T-helper 2 cell treated with Interferon-gamma antibody and Interleukin-4, amounts not matched to agents 5 μg/mL and 100 μg/mL, for 36 hours (primary cell): ENCODE measurements at regions not wholly inside any gene's neighbourhood (a gene's known extent, or its start where the extent isn't known, plus 50 kb on each side); places are given as distances from the start of the nearest gene placed in this dataset.

Experiments
- DNase-seq: peaks from one replicate; pipeline ENCODE4 v3.0.0; 2021; ENCODE audit warnings: low spot score
- H3K27ac Mint-ChIP-seq: one replicate; pipeline ENCODE4 v1.8.0; 2021; ENCODE audit warnings: mild to moderate bottlenecking, mixed read lengths
- H3K27me3 Mint-ChIP-seq: one replicate; pipeline ENCODE4 v1.8.0; 2021; ENCODE audit warnings: low read depth, mixed read lengths
- H3K36me3 Mint-ChIP-seq: one replicate; pipeline ENCODE4 v1.8.0; 2021; ENCODE audit warnings: low read depth, mixed read lengths
- H3K4me1 Mint-ChIP-seq: one replicate; pipeline ENCODE4 v1.8.0; 2021; ENCODE audit warnings: low read depth, mixed read lengths
- H3K4me3 Mint-ChIP-seq: one replicate; pipeline ENCODE4 v1.8.0; 2022; ENCODE audit warnings: mild to moderate bottlenecking, moderate library complexity, mixed read lengths
- H3K9me3 Mint-ChIP-seq: one replicate; pipeline ENCODE4 v1.8.0; 2021; ENCODE audit warnings: mixed read lengths

GRCh38 chr6:22221630-22222029 is 75.2 kb downstream of the PRL start:
- no peak overlapping the region for H3K27ac Mint-ChIP-seq
- DNase-seq, result no peak

GRCh38 chr6:22222469-22222868 is 74.4 kb downstream of the PRL start:
- Mint-ChIP-seq H3K27ac (no peak overlapping the region), H3K4me3 (no peak overlapping the region), H3K9me3 (no peaks in the 10 kb centered on the region)

More at GRCh38 chr6:22221630-22222029, 75.2 kb downstream of the PRL start:
- H3K36me3 Mint-ChIP-seq, result no peaks in the 10 kb centered on the region
- H3K4me3 Mint-ChIP-seq, result no peak overlapping the region
- H3K4me1 Mint-ChIP-seq, result no peaks in the 10 kb centered on the region
- no peaks in the 10 kb centered on the region for H3K9me3 Mint-ChIP-seq
- no peaks in the 10 kb centered on the region for H3K27me3 Mint-ChIP-seq

GRCh38 chr6:22227824-22228610 is 68.8 kb downstream of the PRL start:
- H3K27ac Mint-ChIP-seq, result no peak overlapping the region
- H3K4me1 Mint-ChIP-seq, result no peaks in the 10 kb centered on the region
- DNase-seq, result no peak
- no peaks in the 10 kb centered on the region for H3K27me3 Mint-ChIP-seq
- no peaks in the 10 kb centered on the region for H3K9me3 Mint-ChIP-seq
- H3K36me3 Mint-ChIP-seq, result no peaks in the 10 kb centered on the region
- no peak overlapping the region for H3K4me3 Mint-ChIP-seq

More at GRCh38 chr6:22222469-22222868, 74.4 kb downstream of the PRL start:
- H3K27me3 Mint-ChIP-seq, result no peaks in the 10 kb centered on the region
- H3K36me3 Mint-ChIP-seq, result no peaks in the 10 kb centered on the region
- no peak for DNase-seq
- H3K4me1 Mint-ChIP-seq, result no peaks in the 10 kb centered on the region

- H3K27ac Mint-ChIP-seq, result no peak overlapping the region
- DNase-seq, result no peak
- no peaks in the 10 kb centered on the region for H3K36me3 Mint-ChIP-seq
- H3K4me3 Mint-ChIP-seq, result no peak overlapping the region
- H3K27me3 Mint-ChIP-seq, result no peaks in the 10 kb centered on the region
- H3K9me3 Mint-ChIP-seq, result no peaks in the 10 kb centered on the region
- H3K4me1 Mint-ChIP-seq, result no peaks in the 10 kb centered on the region
Measured at GRCh38 chr6:22231050-22231449, 65.8 kb downstream of the PRL start.

GRCh38 chr6:22231616-22232015 is 65.2 kb downstream of the PRL start:
- no peaks in the 10 kb centered on the region for H3K36me3 Mint-ChIP-seq
- H3K27me3 Mint-ChIP-seq, result no peaks in the 10 kb centered on the region
- DNase-seq, result no peak
- H3K4me3 Mint-ChIP-seq, result no peak overlapping the region
- H3K4me1 Mint-ChIP-seq, result no peaks in the 10 kb centered on the region
- no peaks in the 10 kb centered on the region for H3K9me3 Mint-ChIP-seq
- no peak overlapping the region for H3K27ac Mint-ChIP-seq

GRCh38 chr6:22236626-22237414 is 60.0 kb downstream of the PRL start:
- Mint-ChIP-seq H3K27me3 (no peaks in the 10 kb centered on the region), H3K4me3 (no peak overlapping the region), H3K27ac (no peak overlapping the region), H3K36me3 (no peaks in the 10 kb centered on the region), H3K4me1 (no peaks in the 10 kb centered on the region), H3K9me3 (no peaks in the 10 kb centered on the region)
- DNase-seq, result no peak
